HG03045 (cell line): ENCODE measurements at regions not wholly inside any gene's neighbourhood (a gene's known extent, or its start where the extent isn't known, plus 50 kb on each side); places are given as distances from the start of the nearest gene placed in this dataset.
"Not testable (repeated sequence)": the region's sequence is repeated elsewhere in the genome, so short reads cannot be mapped to it uniquely, and the experiment has no call there.

Experiments used
- ATAC-seq: cut with Tn5 transposase; IDR thresholded peaks from one replicate; pipeline ENCODE4 v1.9.1; 2021; ENCODE audit warnings: mild to moderate bottlenecking, moderate library complexity; ENCODE audit not compliant: unreplicated experiment

- no peak for ATAC-seq
Observed at GRCh38 chr2:129499747-129500146, 479.7 kb upstream of the RAB6C start.

DNA sequence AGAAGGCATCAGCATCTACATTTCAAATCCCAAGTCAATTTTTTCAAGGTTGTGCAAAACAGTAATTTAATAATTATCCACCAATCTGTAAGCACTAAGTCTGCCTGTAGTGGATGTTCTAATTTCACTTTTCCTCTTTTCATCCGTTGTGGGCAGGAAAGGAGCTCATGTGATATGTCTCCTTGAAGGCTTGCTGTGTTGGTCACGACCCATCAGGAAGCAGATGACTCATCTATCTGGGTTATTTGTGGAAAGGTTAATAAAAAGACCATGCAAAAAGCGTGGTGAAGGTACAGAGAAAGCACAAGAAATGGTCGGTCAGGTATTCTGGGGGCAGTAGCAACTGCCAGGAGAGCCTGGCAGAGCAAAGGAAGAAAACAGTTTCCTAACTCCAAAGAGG is 476.7 kb upstream of the RAB6C start:
- ATAC-seq = no peak

GRCh38 chr2:129504646-129505045 is 474.8 kb upstream of the RAB6C start:
- no peak for ATAC-seq

DNA sequence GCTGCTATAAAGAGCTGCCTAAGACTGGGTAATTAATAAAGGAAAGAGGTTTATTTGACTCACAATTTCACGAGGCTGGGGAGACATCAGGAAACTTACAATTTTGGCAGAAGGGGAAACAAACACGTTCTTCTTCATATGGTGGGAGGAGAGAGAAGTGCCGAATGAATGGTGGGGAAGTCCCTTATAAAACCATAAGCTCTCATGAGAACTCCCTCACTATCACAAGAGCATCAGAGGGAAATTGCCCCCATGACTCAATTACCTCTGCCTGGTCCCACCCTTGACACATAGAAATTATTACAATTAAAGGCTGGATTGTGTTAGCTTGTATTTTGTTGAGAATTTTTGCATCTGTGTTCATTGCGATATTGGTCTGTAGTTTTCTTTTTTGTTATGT is 460.5 kb upstream of the RAB6C start:
- no peak for ATAC-seq

DNA sequence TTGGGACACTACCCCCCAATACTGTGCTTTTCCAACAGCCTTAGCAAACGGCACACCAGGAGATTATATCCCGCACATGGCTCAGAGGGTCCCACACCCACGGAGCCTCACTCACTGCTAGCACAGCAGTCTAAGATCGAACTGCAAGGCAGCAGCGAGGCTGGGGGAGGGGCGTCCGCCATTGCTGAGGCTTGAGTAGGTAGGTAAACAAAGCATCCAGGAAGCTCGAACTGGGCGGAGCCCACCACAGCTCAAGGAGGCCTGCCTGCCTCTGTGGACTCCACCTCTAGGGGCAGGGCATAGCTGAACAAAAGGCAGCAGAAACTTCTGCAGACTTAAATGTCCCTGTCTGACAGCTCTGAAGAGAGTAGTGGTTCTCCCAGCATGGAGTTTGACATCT is 447.3 kb upstream of the RAB6C start:
- not testable (repeated sequence) for ATAC-seq

GRCh38 chr2:129548880-129549279 is 430.6 kb upstream of the RAB6C start:
- no peak for ATAC-seq

DNA sequence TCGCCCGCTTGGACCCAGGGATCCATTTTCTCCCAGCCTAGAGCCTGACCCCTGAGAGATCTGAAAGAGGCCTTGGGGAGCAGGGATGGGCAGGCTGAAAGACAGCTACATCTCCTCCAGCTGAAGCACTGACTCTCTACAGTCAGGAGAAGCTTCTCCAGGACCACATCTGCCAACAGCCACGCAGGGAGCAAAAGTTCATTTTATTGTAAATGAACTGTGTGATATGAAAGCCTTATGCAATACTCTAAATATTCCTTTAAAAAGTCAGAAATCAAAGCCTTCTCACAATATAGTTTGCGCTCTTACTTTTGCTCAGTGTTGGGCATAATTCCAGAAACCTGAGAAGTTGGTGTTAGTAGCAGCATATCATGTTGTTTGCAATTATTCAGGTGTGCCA is 428.9 kb upstream of the RAB6C start:
- ATAC-seq = no peak

DNA sequence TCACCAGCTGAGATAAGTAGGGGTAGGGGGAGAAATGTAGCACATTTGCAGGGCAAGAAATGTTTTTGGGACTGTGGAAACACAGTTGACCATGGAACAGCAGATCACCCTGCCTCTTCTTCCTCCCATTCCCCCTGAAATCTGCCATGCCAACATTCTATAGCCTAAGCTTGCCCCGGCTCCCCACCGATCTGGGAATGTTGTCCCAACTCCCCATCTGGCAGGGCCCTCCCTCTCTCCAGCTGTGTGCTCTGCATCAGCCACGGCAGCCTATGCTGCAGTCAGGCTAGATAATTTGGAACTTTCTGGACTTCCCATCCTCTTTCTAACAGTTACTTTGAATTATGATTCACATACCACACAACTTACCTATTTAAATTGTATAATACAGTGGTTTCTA is 425.1 kb upstream of the RAB6C start:
- no peak for ATAC-seq

DNA sequence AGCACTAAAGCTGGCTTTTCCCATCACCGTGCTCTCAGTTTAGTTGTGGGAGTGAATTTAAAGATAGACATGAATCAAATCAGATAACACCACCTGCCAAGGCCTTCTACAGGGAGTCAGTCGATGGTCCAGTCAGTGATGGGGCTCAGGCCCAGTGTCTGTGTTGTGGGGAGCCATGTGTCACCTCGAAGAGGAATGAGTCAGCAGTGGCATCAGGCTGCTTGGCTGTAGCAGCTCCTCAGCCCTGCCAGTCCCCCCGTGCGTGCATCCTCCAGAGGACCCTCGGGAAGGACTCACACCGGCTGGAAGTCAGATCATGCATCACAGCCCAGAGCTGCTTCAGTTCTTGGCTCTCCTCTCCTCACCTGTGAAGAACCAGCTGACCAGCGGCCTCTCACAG is 420.4 kb upstream of the RAB6C start:
- ATAC-seq = no peak

GRCh38 chr2:129565551-129566109 is 413.8 kb upstream of the RAB6C start:
- ATAC-seq = no peak

- ATAC-seq = not testable (repeated sequence)
Observed at GRCh38 chr2:129570812-129571211, 408.7 kb upstream of the RAB6C start.

DNA sequence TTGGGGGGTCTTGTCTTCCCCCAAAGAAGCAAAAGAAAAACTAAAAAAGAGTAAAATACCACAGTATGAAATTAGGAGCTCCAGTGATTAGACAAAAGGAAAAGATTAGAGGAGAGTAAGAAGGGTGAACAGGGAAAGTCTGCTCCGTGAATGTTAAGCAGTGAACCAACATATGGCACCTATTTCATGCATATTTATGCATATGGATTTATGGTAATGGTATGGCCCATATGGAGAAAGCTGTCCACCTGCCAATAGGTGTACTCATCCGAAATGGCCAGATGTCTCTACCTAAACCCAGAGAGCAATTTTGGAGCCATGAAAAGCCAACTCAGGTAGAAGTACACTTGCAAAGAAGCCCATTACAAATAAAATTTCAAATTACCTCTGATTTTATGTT is 404.0 kb upstream of the RAB6C start:
- ATAC-seq = no peak

- ATAC-seq = no peak
Observed at GRCh38 chr2:129575880-129576279, 403.6 kb upstream of the RAB6C start.

DNA sequence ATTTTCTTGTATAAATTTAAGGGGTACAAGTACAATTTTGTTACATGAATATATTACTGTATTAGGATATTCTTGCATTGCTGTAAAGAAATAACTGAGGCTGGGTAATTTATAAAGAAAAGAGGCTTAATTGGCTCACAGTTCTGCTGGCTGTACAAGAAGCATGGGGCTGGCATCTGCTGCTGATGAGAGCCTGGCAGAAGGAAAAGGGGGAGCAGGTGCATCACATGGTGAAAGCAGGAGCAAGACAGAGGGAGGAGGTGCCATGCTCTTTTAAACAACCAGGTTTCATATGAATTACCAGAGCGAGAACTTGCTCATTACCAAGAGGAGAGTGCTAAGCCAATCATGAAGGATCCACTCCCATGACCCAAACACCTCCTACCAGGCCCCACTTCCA is 399.5 kb upstream of the RAB6C start:
- no peak for ATAC-seq

- no peak for ATAC-seq
Observed at GRCh38 chr2:129585760-129586159, 393.7 kb upstream of the RAB6C start.

DNA sequence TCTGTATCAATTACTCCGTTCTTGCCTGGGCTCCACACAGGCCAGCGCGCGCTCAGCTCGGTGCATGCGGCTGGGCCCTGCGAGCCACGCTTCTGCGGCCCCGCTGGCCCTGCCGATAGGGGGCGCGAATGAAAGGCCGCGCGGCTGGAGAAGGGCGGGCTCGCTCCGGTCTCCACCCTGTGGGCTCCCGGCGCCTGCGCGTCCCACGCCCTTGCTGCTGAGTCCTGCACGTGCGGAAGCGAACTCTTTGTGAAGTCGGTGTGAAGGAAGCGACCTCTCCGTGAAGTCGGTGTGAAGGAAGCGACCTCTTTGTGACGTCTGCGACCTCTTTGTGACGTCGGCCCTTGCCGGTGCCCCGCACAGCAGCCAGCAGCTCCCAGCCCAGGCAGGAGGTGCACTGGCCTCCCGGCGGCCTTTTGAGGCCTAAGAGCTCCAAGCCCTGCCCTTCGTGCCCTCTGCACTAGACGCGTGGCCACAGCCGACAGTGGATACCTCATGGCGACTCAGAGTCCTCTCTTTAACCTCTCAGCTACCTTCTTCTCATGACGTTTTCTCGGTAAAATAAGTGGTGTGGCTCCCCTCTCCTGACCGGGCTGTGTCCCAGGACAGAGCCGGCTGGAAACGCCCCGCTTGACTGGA is 391.9 kb upstream of the RAB6C start:
- no peak for ATAC-seq

GRCh38 chr2:129604560-129604959 is 374.9 kb upstream of the RAB6C start:
- ATAC-seq = no peak

DNA sequence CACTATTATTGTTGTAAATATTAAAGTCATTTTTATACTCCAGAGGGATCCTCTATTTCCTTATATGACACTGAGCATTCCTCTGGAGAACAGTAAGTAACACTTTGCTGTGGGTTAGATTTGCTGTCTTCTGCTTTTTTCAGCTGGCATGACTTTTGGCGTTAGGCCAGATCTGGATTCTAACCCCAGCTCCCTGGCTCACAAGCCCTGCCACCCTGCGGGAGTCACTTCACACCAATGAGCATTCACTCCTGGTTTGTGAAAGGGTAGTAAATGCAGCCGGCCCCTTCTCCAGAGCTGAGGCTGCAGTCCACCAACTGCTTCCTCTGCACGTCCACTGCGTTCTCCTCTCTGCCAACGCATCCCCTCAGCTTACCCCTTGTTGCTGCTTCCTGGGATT is 373.8 kb upstream of the RAB6C start:
- ATAC-seq = no peak

GRCh38 chr2:129606496-129607270 is 372.8 kb upstream of the RAB6C start:
- ATAC-seq = no peak

- ATAC-seq = no peak
Observed at GRCh38 chr2:129609224-129609623, 370.2 kb upstream of the RAB6C start.

DNA sequence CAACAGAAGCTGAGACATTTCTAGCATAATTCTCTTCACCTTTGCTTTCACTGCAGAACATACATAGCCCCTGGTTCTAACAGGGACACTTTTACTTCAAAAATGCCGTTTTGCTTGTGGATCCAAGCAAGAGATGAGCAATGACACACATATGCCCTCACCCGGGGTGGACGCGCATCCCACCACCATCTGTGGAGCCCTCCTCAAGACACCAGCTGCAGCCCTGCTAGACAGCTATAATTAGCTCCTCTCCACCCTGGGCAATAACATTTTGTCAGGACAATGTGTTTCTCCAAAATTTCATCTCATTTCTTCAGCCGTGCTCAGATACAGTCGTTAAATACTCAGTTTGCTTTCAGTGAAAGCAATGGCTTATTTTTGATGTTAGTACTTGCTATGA is 368.7 kb upstream of the RAB6C start:
- ATAC-seq = no peak

GRCh38 chr2:129611471-129611870 is 368.0 kb upstream of the RAB6C start:
- no peak for ATAC-seq
